ENCODE measurements at regions not wholly inside any gene's neighbourhood (a gene's known extent, or its start where the extent isn't known, plus 50 kb on each side); places are given as distances from the start of the nearest gene placed in this dataset.

GRCh38 chr6:51464956-51465355 is 622.5 kb downstream of the PKHD1 start:
- no peaks in the 10 kb centered on the region for H3K4me1 ChIP-seq (ENCODE audit: control insufficient read depth, extremely low read depth, insufficient read depth, low read length)

GRCh38 chr6:51466427-51466826 is 621.0 kb downstream of the PKHD1 start:
- TF ChIP-seq EZH2 (IDR thresholded peaks at IDR 0.05; ENCODE audit: low read length, missing control alignments) (no peak), CTCF (conservative IDR thresholded peaks at IDR 0.05 in 1 of 2, IDR thresholded peaks at IDR 0.05 in 1 of 2; ENCODE audit: low read depth in 1 of 2, low read length in 2 of 2) (no peak)
- no peaks in the 10 kb centered on the region for H3K9me3 ChIP-seq (ENCODE audit: control insufficient read depth, insufficient read depth, low read depth, low read length)

More at GRCh38 chr6:51464956-51465355, 622.5 kb downstream of the PKHD1 start:
- Histone ChIP-seq H3K27ac (ENCODE audit: insufficient read depth, low read length) (no peak overlapping the region), H3K4me2 (ENCODE audit: extremely low read depth, insufficient read depth, low read length) (no peak overlapping the region), H3K9me3 (ENCODE audit: control insufficient read depth, insufficient read depth, low read depth, low read length) (no peaks in the 10 kb centered on the region), H3K9ac (ENCODE audit: insufficient read depth, low read length) (no peak overlapping the region), H3K4me3 (replicated peaks in 1 of 4; ENCODE audit: control extremely low read depth in 1 of 4, insufficient read depth in 1 of 4, low read depth in 3 of 4, low read length in 4 of 4) (no peak overlapping the region), H2AFZ (ENCODE audit: low read length) (no peak overlapping the region), H3K27me3 (ENCODE audit: control insufficient read depth, insufficient read depth, low read length) (no peaks in the 10 kb centered on the region), H4K20me1 (ENCODE audit: control insufficient read depth, extremely low read depth, insufficient read depth, low read length) (no peaks in the 10 kb centered on the region), H3K36me3 (ENCODE audit: control insufficient read depth, insufficient read depth, low read length) (no peaks in the 10 kb centered on the region), H3K79me2 (ENCODE audit: control insufficient read depth, insufficient read depth, low read length) (no peaks in the 10 kb centered on the region)
- no peak for DNase-seq (ENCODE audit: low read depth in 2 of 2)
- TF ChIP-seq EZH2 (IDR thresholded peaks at IDR 0.05; ENCODE audit: low read length, missing control alignments), result no peak
- TF ChIP-seq CTCF (conservative IDR thresholded peaks at IDR 0.05 in 1 of 2, IDR thresholded peaks at IDR 0.05 in 1 of 2; ENCODE audit: low read depth in 1 of 2, low read length in 2 of 2), result no peak

GRCh38 chr6:51467231-51467952 is 620.0 kb downstream of the PKHD1 start:
- no peaks in the 10 kb centered on the region for H3K79me2 ChIP-seq (ENCODE audit: control insufficient read depth, insufficient read depth, low read length)
- no peaks in the 10 kb centered on the region for H4K20me1 ChIP-seq (ENCODE audit: control insufficient read depth, extremely low read depth, insufficient read depth, low read length)
- H3K36me3 ChIP-seq (ENCODE audit: control insufficient read depth, insufficient read depth, low read length), result no peaks in the 10 kb centered on the region
- no peak overlapping the region for H3K9ac ChIP-seq (ENCODE audit: insufficient read depth, low read length)
- no peak for TF ChIP-seq CTCF (conservative IDR thresholded peaks at IDR 0.05 in 1 of 2, IDR thresholded peaks at IDR 0.05 in 1 of 2; ENCODE audit: low read depth in 1 of 2, low read length in 2 of 2)
- TF ChIP-seq EZH2 (IDR thresholded peaks at IDR 0.05; ENCODE audit: low read length, missing control alignments), result no peak
- no peaks in the 10 kb centered on the region for H3K27me3 ChIP-seq (ENCODE audit: control insufficient read depth, insufficient read depth, low read length)
- H3K4me3 ChIP-seq (replicated peaks in 1 of 4; ENCODE audit: control extremely low read depth in 1 of 4, insufficient read depth in 1 of 4, low read depth in 3 of 4, low read length in 4 of 4), result no peak overlapping the region
- no peak overlapping the region for H2AFZ ChIP-seq (ENCODE audit: low read length)
- no peaks in the 10 kb centered on the region for H3K4me1 ChIP-seq (ENCODE audit: control insufficient read depth, extremely low read depth, insufficient read depth, low read length)
- H3K9me3 ChIP-seq (ENCODE audit: control insufficient read depth, insufficient read depth, low read depth, low read length), result no peaks in the 10 kb centered on the region
- H3K27ac ChIP-seq (ENCODE audit: insufficient read depth, low read length), result no peak overlapping the region
- H3K4me2 ChIP-seq (ENCODE audit: extremely low read depth, insufficient read depth, low read length), result no peak overlapping the region
- DNase-seq (ENCODE audit: low read depth in 2 of 2), result no peak

More at GRCh38 chr6:51466427-51466826, 621.0 kb downstream of the PKHD1 start:
- Histone ChIP-seq H3K4me3 (replicated peaks in 1 of 4; ENCODE audit: control extremely low read depth in 1 of 4, insufficient read depth in 1 of 4, low read depth in 3 of 4, low read length in 4 of 4) (no peak overlapping the region), H3K4me1 (ENCODE audit: control insufficient read depth, extremely low read depth, insufficient read depth, low read length) (no peaks in the 10 kb centered on the region), H3K36me3 (ENCODE audit: control insufficient read depth, insufficient read depth, low read length) (no peaks in the 10 kb centered on the region), H3K79me2 (ENCODE audit: control insufficient read depth, insufficient read depth, low read length) (no peaks in the 10 kb centered on the region), H3K4me2 (ENCODE audit: extremely low read depth, insufficient read depth, low read length) (no peak overlapping the region), H4K20me1 (ENCODE audit: control insufficient read depth, extremely low read depth, insufficient read depth, low read length) (no peaks in the 10 kb centered on the region), H3K27me3 (ENCODE audit: control insufficient read depth, insufficient read depth, low read length) (no peaks in the 10 kb centered on the region), H2AFZ (ENCODE audit: low read length) (no peak overlapping the region), H3K9ac (ENCODE audit: insufficient read depth, low read length) (no peak overlapping the region), H3K27ac (ENCODE audit: insufficient read depth, low read length) (no peak overlapping the region)
- no peak for DNase-seq (ENCODE audit: low read depth in 2 of 2)
